ENCODE measurements at regions not wholly inside any gene's neighbourhood (a gene's known extent, or its start where the extent isn't known, plus 50 kb on each side); places are given as distances from the start of the nearest gene placed in this dataset.

DNA sequence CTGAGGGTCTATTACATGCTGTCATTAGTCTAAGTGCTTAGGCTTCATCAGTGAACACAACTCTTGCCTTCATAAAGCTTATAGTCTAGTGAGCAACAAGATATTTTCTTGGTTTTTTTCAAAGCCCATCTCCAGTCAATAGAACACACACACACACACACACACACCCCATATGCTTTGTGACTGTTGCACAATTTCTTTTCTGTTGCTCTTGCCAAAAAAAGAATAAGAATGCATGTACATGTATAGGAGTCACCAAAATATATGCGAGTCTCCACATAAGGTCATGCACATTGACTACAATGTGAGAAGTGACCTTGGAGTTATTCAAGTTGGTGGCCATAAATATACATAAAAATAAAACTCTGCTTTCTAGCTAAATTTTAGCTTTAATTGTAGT is 351.5 kb upstream of the TLE4 start:
- no peak for DNase-seq (ENCODE audit: low read depth, low spot score)

More for the DNA sequence above, 351.5 kb upstream of the TLE4 start:
- TF ChIP-seq EZH2 (IDR thresholded peaks at IDR 0.05; ENCODE audit: borderline replicate concordance, low read depth, low read length, severe bottlenecking) (no peak), POLR2A (IDR thresholded peaks at IDR 0.05; ENCODE audit: low read depth, low read length) (no peak), JUN (IDR thresholded peaks at IDR 0.05; ENCODE audit: borderline replicate concordance, insufficient read depth, insufficient read length, low read depth) (no peak), FOS (IDR thresholded peaks at IDR 0.05; ENCODE audit: borderline replicate concordance, insufficient read depth, low read length) (no peak), MYC (IDR thresholded peaks at IDR 0.05; ENCODE audit: low read depth, low read length) (no peak), POLR2AphosphoS5 (IDR thresholded peaks at IDR 0.05; ENCODE audit: insufficient read depth, low read depth, low read length) (no peak), GATA2 (IDR thresholded peaks at IDR 0.05; ENCODE audit: insufficient read depth, insufficient read length, low read depth, low read length) (no peak)
- TF ChIP-seq, protein P1, sequence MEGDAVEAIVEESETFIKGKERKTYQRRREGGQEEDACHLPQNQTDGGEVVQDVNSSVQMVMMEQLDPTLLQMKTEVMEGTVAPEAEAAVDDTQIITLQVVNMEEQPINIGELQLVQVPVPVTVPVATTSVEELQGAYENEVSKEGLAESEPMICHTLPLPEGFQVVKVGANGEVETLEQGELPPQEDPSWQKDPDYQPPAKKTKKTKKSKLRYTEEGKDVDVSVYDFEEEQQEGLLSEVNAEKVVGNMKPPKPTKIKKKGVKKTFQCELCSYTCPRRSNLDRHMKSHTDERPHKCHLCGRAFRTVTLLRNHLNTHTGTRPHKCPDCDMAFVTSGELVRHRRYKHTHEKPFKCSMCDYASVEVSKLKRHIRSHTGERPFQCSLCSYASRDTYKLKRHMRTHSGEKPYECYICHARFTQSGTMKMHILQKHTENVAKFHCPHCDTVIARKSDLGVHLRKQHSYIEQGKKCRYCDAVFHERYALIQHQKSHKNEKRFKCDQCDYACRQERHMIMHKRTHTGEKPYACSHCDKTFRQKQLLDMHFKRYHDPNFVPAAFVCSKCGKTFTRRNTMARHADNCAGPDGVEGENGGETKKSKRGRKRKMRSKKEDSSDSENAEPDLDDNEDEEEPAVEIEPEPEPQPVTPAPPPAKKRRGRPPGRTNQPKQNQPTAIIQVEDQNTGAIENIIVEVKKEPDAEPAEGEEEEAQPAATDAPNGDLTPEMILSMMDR (IDR thresholded peaks at IDR 0.05; ENCODE audit: extremely low read depth in 1 of 2, insufficient read depth in 1 of 2, low read depth in 1 of 2, low read length in 2 of 2) = no peak
- TF ChIP-seq, protein P2, sequence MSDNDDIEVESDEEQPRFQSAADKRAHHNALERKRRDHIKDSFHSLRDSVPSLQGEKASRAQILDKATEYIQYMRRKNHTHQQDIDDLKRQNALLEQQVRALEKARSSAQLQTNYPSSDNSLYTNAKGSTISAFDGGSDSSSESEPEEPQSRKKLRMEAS (IDR thresholded peaks at IDR 0.05; ENCODE audit: insufficient read depth, insufficient read length) = no peak
- no TSS peak for BruUV-seq (replicated peaks)
- dilution Hi-C loops (cut with MboI; ENCODE audit: extremely low pct_ligation_motif_present, low sequenced_read_pairs) (no loop called here), intact Hi-C loops (cut with micrococcal nuclease) (no loop called here)
- Histone ChIP-seq H4K20me1 (replicated peaks; ENCODE audit: control insufficient read depth, extremely low read depth, insufficient read depth, low read length) (no peaks in the 10 kb centered on the region), H2AFZ (ENCODE audit: low read depth, low read length) (no peak overlapping the region), H3K9me1 (replicated peaks; ENCODE audit: control insufficient read depth, extremely low read depth, insufficient read depth, low read length) (no peaks in the 10 kb centered on the region), H3K79me2 (ENCODE audit: control insufficient read depth, insufficient read depth, low read length) (no peaks in the 10 kb centered on the region), H3K4me1 (ENCODE audit: control insufficient read depth, extremely low read depth, insufficient read depth, low read length) (no peaks in the 10 kb centered on the region), H3K9ac (replicated peaks; ENCODE audit: extremely low read depth, insufficient read depth, low read length) (no peak overlapping the region), H3K27me3 (ENCODE audit: control insufficient read depth in 2 of 2, insufficient read depth in 2 of 2, low read length in 2 of 2) (no peaks in the 10 kb centered on the region), H3K36me3 (ENCODE audit: control insufficient read depth in 2 of 2, extremely low read depth in 1 of 2, insufficient read depth in 2 of 2, low read length in 2 of 2) (no peaks in the 10 kb centered on the region), H3K27ac (ENCODE audit: insufficient read depth, low read depth, low read length) (no peak overlapping the region), H3K9me3 (replicated peaks; ENCODE audit: control insufficient read depth, insufficient read depth, low read length) (no peaks in the 10 kb centered on the region), H3K4me2 (ENCODE audit: insufficient read depth, low read length) (no peak overlapping the region), H3K4me3 (replicated peaks in 1 of 3; ENCODE audit: insufficient read depth in 1 of 3, low read depth in 1 of 3, low read length in 3 of 3) (no peak overlapping the region)
- POLR2A ChIA-PET = no interaction called here
- CTCF ChIA-PET = no interaction called here
- no peak for FAIRE-seq
